GM12878 (cell line): ENCODE measurements at regions not wholly inside any gene's neighbourhood (a gene's known extent, or its start where the extent isn't known, plus 50 kb on each side); places are given as distances from the start of the nearest gene placed in this dataset.

Experiments used
- ATAC-seq: fragments of 200-7000 bp; cut with Tn5 transposase; 3 replicates; pipeline ENCODE4 v1.9.1; 2020; ENCODE audit warnings: mild to moderate bottlenecking, moderate library complexity
- BruUV-seq: library from RNA; stranded (reverse); fragments of 400-500 nt; replicated peaks from 2 replicates; lab custom pipeline; 2021; lab: Mats Ljungman, UMichigan
- CTCF ChIA-PET: fragments of 300-600 bp; sonication (Branson Sonifier 250); formaldehyde crosslinking; extraction: SDS; loops from one replicate; lab custom pipeline; 2021; ENCODE audit warnings: inconsistent platforms; lab: Yijun Ruan, JAX
- POLR2A ChIA-PET: fragments of 350-600 bp; formaldehyde crosslinking; extraction: SDS; loops from one replicate; lab custom pipeline; 2021; ENCODE audit warnings: inconsistent platforms; lab: Charles Lee
- RAD21 ChIA-PET: fragments of 300-600 bp; sonication (Branson Sonifier 250); formaldehyde crosslinking; loops from one replicate; lab custom pipeline; 2023; ENCODE audit warnings: antibody characterized with exemption; ENCODE audit not compliant: unreplicated experiment; lab: Charles Lee
- SMC1A ChIA-PET: fragments of 300-600 bp; sonication (Branson Sonifier 250); formaldehyde crosslinking; loops from one replicate; lab custom pipeline; 2023; ENCODE audit not compliant: unreplicated experiment, uncharacterized antibody; lab: Charles Lee
- DNase-seq: peaks from one replicate; pipeline ENCODE4 v3.0.0-alpha.2; 2011; ENCODE audit warnings: low read depth, low spot score
- FAIRE-seq: peaks from 3 replicates; lab custom pipeline; 2011; peaks lifted over from hg19 to GRCh38; lab: Jason Lieb, UNC
- H2AFZ ChIP-seq: 2 replicates; pipeline ENCODE4 v1.6.0; 2011; ENCODE audit warnings: low read depth, low read length, control low read depth; ENCODE audit not compliant: control insufficient read depth
- H3K27ac ChIP-seq: 2 replicates; pipeline ENCODE4 v1.5.1; 2011; ENCODE audit warnings: control low read depth; ENCODE audit not compliant: control insufficient read depth, insufficient read depth
- H3K27me3 ChIP-seq, 2 experiments: replicated peaks in 1 of 2; 2 replicates each; pipeline versions ENCODE4 v1.6.0 to v1.6.1; 2011; ENCODE audit warnings: low read length in 1 of 2; ENCODE audit not compliant: control insufficient read depth in 2 of 2, insufficient read depth in 2 of 2
- H3K36me3 ChIP-seq, 2 experiments: 2 replicates each; pipeline ENCODE4 v1.5.1; 2011; ENCODE audit warnings: low read length in 1 of 2; ENCODE audit not compliant: control insufficient read depth in 2 of 2, insufficient read depth in 2 of 2
- H3K4me1 ChIP-seq: 2 replicates; pipeline ENCODE4 v1.6.1; 2011; ENCODE audit warnings: mild to moderate bottlenecking, low read length, moderate library complexity, mixed read lengths; ENCODE audit not compliant: control insufficient read depth, insufficient read depth
- H3K4me2 ChIP-seq: 2 replicates; pipeline ENCODE4 v1.6.0; 2011; ENCODE audit warnings: control low read depth; ENCODE audit not compliant: control insufficient read depth, insufficient read depth
- H3K4me3 ChIP-seq: fragments of 200-600 bp; sonication (generic); 2 replicates; pipeline ENCODE4 v1.5.1; 2016
- H3K79me2 ChIP-seq: 2 replicates; pipeline ENCODE4 v1.6.0; 2011; ENCODE audit warnings: low read length; ENCODE audit not compliant: control insufficient read depth, insufficient read depth
- H3K9ac ChIP-seq: 2 replicates; pipeline ENCODE4 v1.8.0; 2011; ENCODE audit warnings: low read length, control low read depth, mixed read lengths; ENCODE audit not compliant: control insufficient read depth, insufficient read depth
- H3K9me3 ChIP-seq: replicated peaks from 3 replicates; pipeline ENCODE4 v1.5.1; 2011; ENCODE audit warnings: mild to moderate bottlenecking, low read length; ENCODE audit not compliant: control insufficient read depth, insufficient read depth
- H4K20me1 ChIP-seq: 2 replicates; pipeline ENCODE4 v1.6.0; 2011; ENCODE audit not compliant: control insufficient read depth, insufficient read depth
- BMI1 ChIP-seq: fragments of 450-650 bp; IDR thresholded peaks from 2 replicates; pipeline ENCODE4 v1.6.1; 2016; ENCODE audit warnings: mild to moderate bottlenecking, moderate library complexity, borderline replicate concordance
- CBX5 ChIP-seq: sonication (generic); IDR thresholded peaks from 2 replicates; pipeline ENCODE4 v1.6.1; 2016; ENCODE audit warnings: low read depth, moderate library complexity, mild to moderate bottlenecking, inconsistent platforms
- CHD4 ChIP-seq: fragments of 200-600 bp; sonication (generic); IDR thresholded peaks from 2 replicates; pipeline ENCODE4 v1.6.1; 2016; ENCODE audit warnings: mild to moderate bottlenecking
- KLF5 ChIP-seq: fragments of 450-650 bp; IDR thresholded peaks from 2 replicates; pipeline ENCODE4 v1.6.1; 2014; ENCODE audit warnings: mild to moderate bottlenecking; ENCODE audit not compliant: partially characterized antibody
- MEF2B ChIP-seq: fragments of 450-650 bp; IDR thresholded peaks from 2 replicates; pipeline ENCODE4 v1.6.1; 2018; ENCODE audit warnings: mild to moderate bottlenecking, moderate library complexity; ENCODE audit not compliant: partially characterized antibody, poor library complexity, severe bottlenecking
- MTA2 ChIP-seq: fragments of 450-650 bp; IDR thresholded peaks from 2 replicates; pipeline ENCODE4 v1.6.1; 2016; ENCODE audit warnings: low read depth, mild to moderate bottlenecking, moderate library complexity
- NR2C1 ChIP-seq: fragments of 450-650 bp; IDR thresholded peaks from 2 replicates; pipeline ENCODE4 v1.6.1; 2017; ENCODE audit warnings: antibody characterized with exemption, mild to moderate bottlenecking, moderate library complexity
- RAD21 ChIP-seq: IDR thresholded peaks from 2 replicates; pipeline ENCODE4 v1.6.1; 2011; ENCODE audit warnings: mild to moderate bottlenecking, low read depth, low read length, moderate library complexity; ENCODE audit not compliant: insufficient read depth
- RFX5 ChIP-seq: IDR thresholded peaks from 2 replicates; pipeline ENCODE4 v1.6.1; 2011; ENCODE audit warnings: low read depth, low read length, improper control_type of control experiment
- RUNX3 ChIP-seq: IDR thresholded peaks from 2 replicates; pipeline ENCODE4 v1.6.1; 2012; ENCODE audit warnings: low read length, inconsistent platforms
- ZNF207 ChIP-seq: fragments of 450-650 bp; IDR thresholded peaks from 2 replicates; pipeline ENCODE4 v1.6.1; 2014; ENCODE audit warnings: antibody characterized with exemption, mild to moderate bottlenecking, borderline replicate concordance
- ZNF24 ChIP-seq: fragments of 450-650 bp; IDR thresholded peaks from 2 replicates; pipeline ENCODE4 v1.6.1; 2017; ENCODE audit warnings: antibody characterized with exemption, mild to moderate bottlenecking
- ZNF384 ChIP-seq: IDR thresholded peaks from 2 replicates; pipeline ENCODE4 v1.6.1; 2012; ENCODE audit warnings: low read depth, mild to moderate bottlenecking, low read length, improper control_type of control experiment, borderline replicate concordance
- ZNF622 ChIP-seq: fragments of 450-650 bp; IDR thresholded peaks from 2 replicates; pipeline ENCODE4 v1.6.1; 2017; ENCODE audit warnings: mild to moderate bottlenecking, inconsistent platforms
- WGBS: methylation state at CpG from one replicate; pipeline ENCODE4 v1.1.6; 2016; ENCODE audit warnings: low lambda C conversion rate; ENCODE audit not compliant: insufficient replicate concordance, insufficient coverage; ENCODE audit errors: missing lambda C conversion rate; 5-methylcytosine and 5-hydroxymethylcytosine counted together
- in situ Hi-C: fragments of 300-500 bp; cut with MboI; formaldehyde crosslinking; loops from 9 replicates; pipeline ENCODE4 v1.14.3; 2018; ENCODE audit warnings: mixed read lengths
- intact Hi-C: fragments of 100-400 bp; cut with micrococcal nuclease; formaldehyde crosslinking; loops from one replicate; pipeline ENCODE4 v1.14.2; 2022; ENCODE audit not compliant: unreplicated experiment
- TF ChIP-seq, protein P1 (sequence below): fragments of 450-650 bp; IDR thresholded peaks from 2 replicates; pipeline ENCODE4 v1.6.1; 2016; ENCODE audit warnings: mild to moderate bottlenecking

DNA sequence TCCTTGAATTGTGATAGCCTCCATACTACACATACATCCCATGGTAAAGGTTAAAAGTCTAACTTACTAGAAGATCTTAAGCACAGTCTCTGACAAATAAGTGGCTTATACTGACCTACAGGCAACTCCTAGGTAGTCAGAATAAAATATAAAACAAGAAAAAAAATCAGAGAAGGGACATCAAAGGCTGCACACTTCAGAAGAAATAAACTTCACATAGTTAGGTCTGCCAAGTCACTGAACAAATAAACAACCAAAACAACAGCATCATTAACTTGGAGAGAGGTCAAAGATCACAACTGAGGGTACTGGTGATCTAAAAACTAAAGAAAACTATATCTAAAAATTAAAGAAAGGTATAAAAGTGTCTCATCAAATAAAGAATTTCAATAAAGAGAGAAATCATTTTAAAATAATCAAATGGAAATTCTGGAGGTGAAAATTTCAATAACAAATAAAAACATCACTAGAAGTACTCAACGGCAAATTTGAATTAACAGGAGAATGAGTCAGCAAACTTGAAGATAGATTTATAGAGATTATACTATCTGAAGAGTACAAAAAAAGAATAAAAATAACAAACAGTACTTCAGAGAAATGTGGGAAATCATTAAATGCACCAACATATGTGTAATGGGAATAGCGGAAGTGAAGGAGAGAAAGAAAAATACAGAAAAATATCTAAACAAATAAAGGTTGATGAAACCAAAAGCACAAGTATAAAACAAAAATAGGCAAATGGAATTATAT lies 88.0 kb upstream of the UST start (continued):
- TF ChIP-seq RAD21 (no peak), ZNF24 (no peak), KLF5 (no peak), RUNX3 (no peak)

DNA sequence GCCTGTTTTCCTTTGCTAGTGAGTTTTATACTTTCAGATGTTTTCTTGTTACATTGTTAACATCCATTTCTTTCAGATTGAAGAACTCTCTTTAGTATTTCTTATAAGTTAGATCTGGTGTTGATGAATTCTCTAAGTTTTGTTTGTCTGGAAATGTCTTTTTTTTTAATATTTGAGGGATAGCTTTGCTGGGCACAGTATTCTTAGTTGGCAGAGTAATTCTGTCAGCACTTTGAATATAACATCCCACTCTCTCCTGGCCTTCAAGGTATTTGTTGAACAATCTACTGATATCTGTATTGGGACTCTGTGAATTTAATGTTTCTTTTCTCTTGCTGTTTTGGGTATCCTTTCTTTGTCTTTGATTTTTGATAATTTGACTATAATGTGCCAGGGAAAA lies 79.4 kb upstream of the UST start:
- ChIA-PET SMC1A (no interaction called here), RAD21 (no interaction called here), CTCF (no interaction called here), POLR2A (no interaction called here)
- in situ Hi-C loops (no loop called here), intact Hi-C loops (no loop called here)
- TF ChIP-seq CHD4 (no peak), CBX5 (peak; percentile 51; the same call in 1 of the 2 replicates)
- H3K9me3 ChIP-seq, result peaks cover 23% of the 10 kb centered on the region; the same call in 2 of the 3 replicates
- H3K4me3 ChIP-seq, result no peak overlapping the region
- FAIRE-seq (no peak), ATAC-seq (no peak), DNase-seq (no peak)
- BruUV-seq, result no TSS peak
- no peak overlapping the region for H3K4me2 ChIP-seq
- no peaks in the 10 kb centered on the region for H3K27me3 ChIP-seq
- no peaks in the 10 kb centered on the region for H4K20me1 ChIP-seq
- no peaks in the 10 kb centered on the region for H3K79me2 ChIP-seq
- no peaks in the 10 kb centered on the region for H3K36me3 ChIP-seq
- H3K27ac ChIP-seq, result no peak overlapping the region
- no peak overlapping the region for H2AFZ ChIP-seq
- no peak overlapping the region for H3K9ac ChIP-seq
- no peaks in the 10 kb centered on the region for H3K4me1 ChIP-seq

DNA sequence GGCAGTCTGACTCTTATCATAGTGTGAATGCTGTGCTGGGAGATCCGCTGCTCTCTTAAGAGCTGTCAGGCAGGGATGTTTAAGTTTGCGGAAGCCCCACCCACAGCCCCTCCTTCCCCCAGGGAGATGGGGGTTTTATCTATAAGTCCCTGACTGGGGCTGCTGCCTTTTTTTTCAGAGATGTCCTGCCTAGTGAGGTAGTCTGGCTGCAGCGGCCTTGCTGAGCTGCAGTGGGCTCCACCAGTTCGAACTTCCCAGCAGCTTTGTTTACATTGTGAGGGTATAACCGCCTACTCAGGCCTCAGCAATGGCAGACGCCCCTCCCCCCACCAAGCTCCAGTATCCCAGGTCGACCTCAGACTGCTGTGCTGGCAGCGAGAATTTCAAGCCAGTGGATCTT lies 75.7 kb upstream of the UST start:
- no peaks in the 10 kb centered on the region for H3K79me2 ChIP-seq
- H3K4me2 ChIP-seq, result no peak overlapping the region
- H3K4me1 ChIP-seq, result no peaks in the 10 kb centered on the region
- 63% methylated on average over 8 of the region's 8 CpGs for WGBS
- H3K27me3 ChIP-seq, result no peaks in the 10 kb centered on the region
- in situ Hi-C loops, result no loop called here
- no peak overlapping the region for H3K9ac ChIP-seq
- H3K9me3 ChIP-seq, result peaks cover 45% of the 10 kb centered on the region; the same call in 2 of the 3 replicates
- DNase-seq (no peak), ATAC-seq (no peak), FAIRE-seq (no peak)
- ChIA-PET RAD21 (no interaction called here), POLR2A (no interaction called here), SMC1A (no interaction called here), CTCF (no interaction called here)
- no peak overlapping the region for H2AFZ ChIP-seq
- H3K4me3 ChIP-seq, result no peak overlapping the region
- H3K36me3 ChIP-seq, result no peaks in the 10 kb centered on the region
- H3K27ac ChIP-seq, result no peak overlapping the region
- BruUV-seq, result no TSS peak
- intact Hi-C loops, result no loop called here
- H4K20me1 ChIP-seq, result no peaks in the 10 kb centered on the region
- TF ChIP-seq NR2C1 (no peak), MEF2B (no peak), ZNF207 (no peak), BMI1 (no peak), MTA2 (no peak), ZNF384 (no peak), RFX5 (no peak), ZNF622 (no peak)
- TF ChIP-seq, protein P1, sequence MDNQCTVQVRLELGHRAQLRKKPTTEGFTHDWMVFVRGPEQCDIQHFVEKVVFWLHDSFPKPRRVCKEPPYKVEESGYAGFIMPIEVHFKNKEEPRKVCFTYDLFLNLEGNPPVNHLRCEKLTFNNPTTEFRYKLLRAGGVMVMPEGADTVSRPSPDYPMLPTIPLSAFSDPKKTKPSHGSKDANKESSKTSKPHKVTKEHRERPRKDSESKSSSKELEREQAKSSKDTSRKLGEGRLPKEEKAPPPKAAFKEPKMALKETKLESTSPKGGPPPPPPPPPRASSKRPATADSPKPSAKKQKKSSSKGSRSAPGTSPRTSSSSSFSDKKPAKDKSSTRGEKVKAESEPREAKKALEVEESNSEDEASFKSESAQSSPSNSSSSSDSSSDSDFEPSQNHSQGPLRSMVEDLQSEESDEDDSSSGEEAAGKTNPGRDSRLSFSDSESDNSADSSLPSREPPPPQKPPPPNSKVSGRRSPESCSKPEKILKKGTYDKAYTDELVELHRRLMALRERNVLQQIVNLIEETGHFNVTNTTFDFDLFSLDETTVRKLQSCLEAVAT, result no peak
